GM12874 (cell line): ENCODE measurements at regions not wholly inside any gene's neighbourhood (a gene's known extent, or its start where the extent isn't known, plus 50 kb on each side); places are given as distances from the start of the nearest gene placed in this dataset.

ENCODE experiments used
- CTCF ChIP-seq: IDR thresholded peaks from 2 replicates; pipeline ENCODE4 v1.5.1; 2011; ENCODE audit warnings: low read depth, mild to moderate bottlenecking, control low read depth, low read length, moderate library complexity; ENCODE audit not compliant: insufficient read depth

GRCh38 chr2:138293549-138293948 is 208.0 kb upstream of the SPOPL start:
- no peak for TF ChIP-seq CTCF

GRCh38 chr2:138294451-138294850 is 207.1 kb upstream of the SPOPL start:
- TF ChIP-seq CTCF: no peak

- no peak for TF ChIP-seq CTCF
Observed at GRCh38 chr2:138296365-138296764, 205.2 kb upstream of the SPOPL start.

GRCh38 chr2:138298120-138298814 is 203.3 kb upstream of the SPOPL start:
- TF ChIP-seq CTCF: no peak

- TF ChIP-seq CTCF: no peak
Observed at GRCh38 chr2:138298900-138299299, 202.7 kb upstream of the SPOPL start.

- TF ChIP-seq CTCF: no peak
Observed at GRCh38 chr2:138306626-138307025, 194.9 kb upstream of the SPOPL start.

GRCh38 chr2:138307099-138307498 is 194.5 kb upstream of the SPOPL start:
- no peak for TF ChIP-seq CTCF
